ENCODE measurements at regions not wholly inside any gene's neighbourhood (a gene's known extent, or its start where the extent isn't known, plus 50 kb on each side); places are given as distances from the start of the nearest gene placed in this dataset.

DNA sequence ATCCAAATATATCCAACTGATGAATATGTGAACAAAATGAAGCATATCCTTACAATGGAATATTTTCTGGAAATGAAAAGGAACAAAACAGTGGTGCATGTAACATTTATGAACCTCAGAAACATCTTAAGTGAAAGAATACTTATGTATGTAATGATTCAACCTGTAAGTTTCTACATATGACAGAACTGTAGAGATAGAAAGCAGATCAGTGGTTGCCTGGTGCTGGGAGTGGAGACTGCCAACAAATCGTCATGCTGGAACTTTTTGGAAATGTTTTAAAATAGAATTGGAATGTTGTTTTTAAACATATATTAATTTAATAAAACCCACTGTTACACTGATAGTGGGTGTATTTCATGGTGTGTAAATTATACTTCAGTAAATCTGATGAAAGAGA is 667.5 kb downstream of the RAPGEF2 start:
- Histone ChIP-seq H3K14ac (ENCODE audit: insufficient read length) (no peak overlapping the region), H2BK15ac (ENCODE audit: low read length) (no peak overlapping the region), H3K4ac (replicated peaks; ENCODE audit: insufficient read length, low read depth, low read length) (no peak overlapping the region), H3K56ac (replicated peaks; ENCODE audit: insufficient read length, low read depth, low read length) (no peak overlapping the region), H3K79me1 (ENCODE audit: low read depth, low read length) (no peaks in the 10 kb centered on the region), H2BK12ac (ENCODE audit: low read depth, low read length) (no peak overlapping the region), H3K18ac (ENCODE audit: extremely low read depth, low read length) (no peak overlapping the region), H3K4me3 (ENCODE audit: extremely low read depth in 1 of 4, insufficient read depth in 2 of 4, low read depth in 3 of 4, low read length in 4 of 4) (no peak overlapping the region), H3K4me2 (ENCODE audit: insufficient read depth in 1 of 2, low read depth in 2 of 2, low read length in 2 of 2) (no peak overlapping the region), H3K9ac (replicated peaks in 1 of 4; ENCODE audit: extremely low read depth in 1 of 4, low read depth in 3 of 4, low read length in 3 of 4) (no peak overlapping the region), H4K5ac (ENCODE audit: insufficient read length, low read depth, low read length) (no peak overlapping the region), H2BK20ac (ENCODE audit: low read length) (no peak overlapping the region), H2AK5ac (ENCODE audit: low read depth, low read length) (no peak overlapping the region), H3K23ac (ENCODE audit: insufficient read length) (no peak overlapping the region), H2AFZ (ENCODE audit: low read length) (no peak overlapping the region), H3K79me2 (ENCODE audit: control insufficient read depth in 1 of 2, insufficient read depth in 2 of 2, low read length in 2 of 2) (no peaks in the 10 kb centered on the region), H4K8ac (ENCODE audit: extremely low read depth, insufficient read depth, low read length) (no peak overlapping the region), H4K91ac (replicated peaks; ENCODE audit: insufficient read length, low read length) (no peak overlapping the region), H4K20me1 (replicated peaks in 1 of 2; ENCODE audit: control insufficient read depth in 1 of 2, insufficient read depth in 2 of 2, low read length in 2 of 2) (no peaks in the 10 kb centered on the region), H3K27me3 (replicated peaks in 1 of 4; ENCODE audit: control insufficient read depth in 3 of 4, extremely low read depth in 1 of 4, insufficient read depth in 3 of 4, low read length in 3 of 4) (no peaks in the 10 kb centered on the region), H3K27ac (ENCODE audit: low read depth, low read length) (no peak overlapping the region), H2BK120ac (replicated peaks; ENCODE audit: low read depth, low read length) (no peak overlapping the region), H2BK5ac (ENCODE audit: low read depth, low read length) (no peak overlapping the region), H3K23me2 (ENCODE audit: low read depth, low read length) (no peaks in the 10 kb centered on the region), H3K4me1 (replicated peaks in 1 of 4; ENCODE audit: control insufficient read depth in 3 of 4, insufficient read depth in 4 of 4, low read length in 3 of 4) (no peaks in the 10 kb centered on the region), H3K36me3 (ENCODE audit: control insufficient read depth in 2 of 4, insufficient read depth in 4 of 4, low read length in 3 of 4) (no peaks in the 10 kb centered on the region), H3K9me3 (ENCODE audit: insufficient read depth in 2 of 2, low read depth in 1 of 2, low read length in 1 of 2) (peaks cover 0 to 5% of the 10 kb centered on the region in 2 experiments; a peak in 1 of 4 replicates)
- ChIA-PET POLR2A (ENCODE audit: partially characterized antibody) (no interaction called here), CTCF (ENCODE audit: partially characterized antibody) (interaction anchor here (1.0 kb wide), 1 partner anchor 46 kb away, joined by 3 read pairs; no protein-coding TSS in a partner anchor)
- no peak for DNase-seq (ENCODE audit: low read depth in 1 of 2, low spot score in 2 of 2)
- TF ChIP-seq NANOG (IDR thresholded peaks at IDR 0.05; ENCODE audit: insufficient read depth, low read depth, low read length, poor library complexity, severe bottlenecking) (no peak), MAFK (IDR thresholded peaks at IDR 0.05; ENCODE audit: low read depth, low read length) (no peak)
- FAIRE-seq, result no peak
- 84% methylated on average over 1 of the region's 1 CpG; no CpG with 5 or more reads in 1 of the 2 experiments for WGBS, 2 experiments (ENCODE audit: extremely low coverage in 1 of 2, insufficient coverage in 1 of 2, insufficient read length in 1 of 2, insufficient replicate concordance in 2 of 2, low coverage in 1 of 2, low lambda C conversion rate in 2 of 2, missing lambda C conversion rate in 1 of 2)

Data from H1 (cell line).